Gastroesophageal sphincter (tissue), 4 donors: ENCODE measurements at regions not wholly inside any gene's neighbourhood (a gene's known extent, or its start where the extent isn't known, plus 50 kb on each side); places are given as distances from the start of the nearest gene placed in this dataset.

Experiments
- ATAC-seq: fragments of 150-250 bp; one replicate; pipeline ENCODE4 v1.9.1; 2016; ENCODE audit warnings: mild to moderate bottlenecking, moderate library complexity
- H3K27ac ChIP-seq, 4 donors: fragments of 200-600 bp; sonication (generic) in 3 of 4; 1 replicate in 3 of 4; 2 replicates in 1 of 4; pipeline ENCODE4 v1.5.1; 2016 to 2019
- H3K27me3 ChIP-seq: fragments of 200-600 bp; sonication (generic); one replicate; pipeline ENCODE4 v1.5.1; 2019
- H3K36me3 ChIP-seq, 2 donors: fragments of 200-600 bp; sonication (generic); one replicate each; pipeline ENCODE4 v1.5.1; 2019; ENCODE audit warnings: control low read depth in 1 of 2
- H3K4me1 ChIP-seq, 3 donors: fragments of 200-600 bp; sonication (generic); 1 replicate in 2 of 3; 2 replicates in 1 of 3; pipeline ENCODE4 v1.5.1; 2016 to 2019; ENCODE audit warnings: control low read depth in 2 of 3
- H3K4me3 ChIP-seq, 2 donors: fragments of 200-600 bp; sonication (generic); one replicate each; pipeline ENCODE4 v1.5.1; 2019; ENCODE audit warnings: mild to moderate bottlenecking in 1 of 2, moderate library complexity in 1 of 2
- H3K9me3 ChIP-seq, 3 donors: fragments of 200-600 bp; sonication (generic); one replicate each; pipeline ENCODE4 v1.5.1; 2017 to 2019; ENCODE audit warnings: control low read depth in 2 of 3
- EP300 ChIP-seq: sonication (generic); formaldehyde crosslinking; IDR thresholded peaks from one replicate; pipeline ENCODE4 v1.6.1; 2017; ENCODE audit warnings: antibody characterized with exemption, mild to moderate bottlenecking
- POLR2A ChIP-seq, 2 donors: fragments of 450-650 bp; IDR thresholded peaks; one replicate each; pipeline ENCODE4 v1.6.1; 2017; ENCODE audit warnings: antibody characterized with exemption in 2 of 2, mild to moderate bottlenecking in 2 of 2, moderate library complexity in 1 of 2
- POLR2AphosphoS5 ChIP-seq: sonication (generic); formaldehyde crosslinking; IDR thresholded peaks from one replicate; pipeline ENCODE4 v1.6.1; 2017; ENCODE audit warnings: antibody characterized with exemption
- WGBS, 2 donors: methylation state at CpG; one replicate each; pipeline ENCODE4 v1.1.5; 2018; ENCODE audit warnings: low coverage in 1 of 2; 5-methylcytosine and 5-hydroxymethylcytosine counted together
- TF ChIP-seq, protein P1 (sequence below), 4 experiments: fragments of 200-600 bp in 2 of 4; fragments of 450-650 bp in 2 of 4; sonication (generic) in 1 of 4; IDR thresholded peaks; one replicate each; pipeline ENCODE4 v1.5.1; 2017 to 2019; ENCODE audit warnings: antibody characterized with exemption in 4 of 4, mild to moderate bottlenecking in 2 of 4, moderate library complexity in 2 of 4

GRCh38 chr5:51990661-51991180 is 607.5 kb downstream of the ISL1 start:
- ATAC-seq = no peak
- no peak for TF ChIP-seq POLR2AphosphoS5
- TF ChIP-seq, protein P1, sequence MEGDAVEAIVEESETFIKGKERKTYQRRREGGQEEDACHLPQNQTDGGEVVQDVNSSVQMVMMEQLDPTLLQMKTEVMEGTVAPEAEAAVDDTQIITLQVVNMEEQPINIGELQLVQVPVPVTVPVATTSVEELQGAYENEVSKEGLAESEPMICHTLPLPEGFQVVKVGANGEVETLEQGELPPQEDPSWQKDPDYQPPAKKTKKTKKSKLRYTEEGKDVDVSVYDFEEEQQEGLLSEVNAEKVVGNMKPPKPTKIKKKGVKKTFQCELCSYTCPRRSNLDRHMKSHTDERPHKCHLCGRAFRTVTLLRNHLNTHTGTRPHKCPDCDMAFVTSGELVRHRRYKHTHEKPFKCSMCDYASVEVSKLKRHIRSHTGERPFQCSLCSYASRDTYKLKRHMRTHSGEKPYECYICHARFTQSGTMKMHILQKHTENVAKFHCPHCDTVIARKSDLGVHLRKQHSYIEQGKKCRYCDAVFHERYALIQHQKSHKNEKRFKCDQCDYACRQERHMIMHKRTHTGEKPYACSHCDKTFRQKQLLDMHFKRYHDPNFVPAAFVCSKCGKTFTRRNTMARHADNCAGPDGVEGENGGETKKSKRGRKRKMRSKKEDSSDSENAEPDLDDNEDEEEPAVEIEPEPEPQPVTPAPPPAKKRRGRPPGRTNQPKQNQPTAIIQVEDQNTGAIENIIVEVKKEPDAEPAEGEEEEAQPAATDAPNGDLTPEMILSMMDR (IDR thresholded peaks at IDR 0.05) = no peak
- no peak for TF ChIP-seq POLR2A (IDR thresholded peaks at IDR 0.05)
- TF ChIP-seq EP300 = no peak
- H3K36me3 ChIP-seq = no peaks in the 10 kb centered on the region
- H3K27me3 ChIP-seq = no peaks in the 10 kb centered on the region
- 30 to 47% methylated on average over 1 of the region's 1 CpG for WGBS, 2 donors
- H3K4me3 ChIP-seq = no peak overlapping the region
- H3K27ac ChIP-seq = no peak overlapping the region
- H3K9me3 ChIP-seq = no peaks in the 10 kb centered on the region
- H3K4me1 ChIP-seq = no peaks in the 10 kb centered on the region

DNA sequence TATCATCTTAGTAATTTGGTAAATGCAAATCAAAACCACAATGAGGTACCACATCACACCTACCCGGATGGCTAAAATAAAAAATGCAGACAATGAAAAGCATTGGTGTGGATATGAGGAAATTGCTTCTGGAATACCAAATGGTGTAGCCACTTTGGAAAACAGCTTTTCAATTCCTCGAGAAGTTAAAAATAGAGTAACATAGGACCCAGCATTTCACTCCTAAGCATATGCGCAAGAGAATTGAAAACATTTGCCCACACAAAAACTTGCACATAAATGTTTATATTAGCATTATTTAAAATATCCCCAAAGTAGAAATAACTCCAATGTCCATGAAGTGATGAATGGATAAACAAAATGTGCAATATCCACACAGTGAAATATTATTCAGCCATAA is 608.7 kb downstream of the ISL1 start:
- H3K36me3 ChIP-seq = no peaks in the 10 kb centered on the region
- ATAC-seq = no peak
- H3K4me1 ChIP-seq = no peaks in the 10 kb centered on the region
- 85 to 93% methylated on average over 3 of the region's 3 CpGs for WGBS, 2 donors
- no peak overlapping the region for H3K27ac ChIP-seq
- no peak overlapping the region for H3K4me3 ChIP-seq
- TF ChIP-seq POLR2AphosphoS5 (no peak), EP300 (no peak), POLR2A (IDR thresholded peaks at IDR 0.05) (no peak)
- TF ChIP-seq, protein P1 (IDR thresholded peaks at IDR 0.05) = no peak
- no peaks in the 10 kb centered on the region for H3K9me3 ChIP-seq
- H3K27me3 ChIP-seq = no peaks in the 10 kb centered on the region

- H3K36me3 ChIP-seq = no peaks in the 10 kb centered on the region
- no peak overlapping the region for H3K27ac ChIP-seq
- H3K4me1 ChIP-seq = no peaks in the 10 kb centered on the region
- ATAC-seq = no peak
- no peak overlapping the region for H3K4me3 ChIP-seq
- TF ChIP-seq EP300 (no peak), POLR2AphosphoS5 (no peak), POLR2A (IDR thresholded peaks at IDR 0.05) (no peak)
- TF ChIP-seq, protein P1 (IDR thresholded peaks at IDR 0.05) = no peak
- H3K27me3 ChIP-seq = no peaks in the 10 kb centered on the region
- 90 to 91% methylated on average over 5 of the region's 5 CpGs for WGBS, 2 donors
- H3K9me3 ChIP-seq = no peaks in the 10 kb centered on the region
These were observed 612.6 kb downstream of the ISL1 start for GRCh38 chr5:51995773-51996306.

DNA sequence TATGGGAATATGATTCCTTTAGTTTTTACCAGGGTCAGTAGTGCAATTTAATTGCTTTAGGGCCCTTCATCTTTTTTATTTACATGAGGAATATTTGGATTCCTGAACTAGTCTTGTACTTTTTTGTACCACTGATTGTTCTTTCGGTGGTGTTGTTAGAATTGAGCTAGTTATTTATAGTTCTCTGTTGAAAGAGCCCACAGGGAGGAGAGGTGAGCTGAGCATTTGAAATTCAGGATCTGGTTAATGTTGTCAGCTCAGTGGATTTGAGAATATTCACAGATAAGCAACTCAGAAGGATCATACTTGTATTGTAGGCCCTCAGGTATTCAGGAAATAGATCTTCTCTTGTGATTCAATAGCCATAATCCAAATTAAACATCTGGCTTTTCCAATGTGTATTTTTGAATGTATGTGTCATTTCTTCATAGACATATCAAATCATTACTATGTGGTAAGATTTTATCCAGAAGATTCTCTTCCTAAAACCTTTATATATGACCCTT is 613.2 kb downstream of the ISL1 start:
- no peak for TF ChIP-seq EP300
- TF ChIP-seq POLR2A (IDR thresholded peaks at IDR 0.05) = no peak
- TF ChIP-seq POLR2AphosphoS5 = no peak
- TF ChIP-seq, protein P1 (IDR thresholded peaks at IDR 0.05) = no peak
- H3K4me1 ChIP-seq = no peaks in the 10 kb centered on the region
- H3K9me3 ChIP-seq = no peaks in the 10 kb centered on the region
- H3K36me3 ChIP-seq = no peaks in the 10 kb centered on the region
- H3K27ac ChIP-seq = no peak overlapping the region
- 21 to 33% methylated on average over 1 of the region's 1 CpG for WGBS, 2 donors
- no peak for ATAC-seq
- H3K4me3 ChIP-seq = no peak overlapping the region
- H3K27me3 ChIP-seq = no peaks in the 10 kb centered on the region

GRCh38 chr5:51997500-51997899 is 614.3 kb downstream of the ISL1 start:
- H3K4me3 ChIP-seq = no peak overlapping the region
- no peak overlapping the region for H3K27ac ChIP-seq
- TF ChIP-seq EP300 (no peak), POLR2AphosphoS5 (no peak), POLR2A (IDR thresholded peaks at IDR 0.05) (no peak)
- TF ChIP-seq, protein P1 (IDR thresholded peaks at IDR 0.05) = no peak
- H3K27me3 ChIP-seq = no peaks in the 10 kb centered on the region
- no peak for ATAC-seq
- H3K9me3 ChIP-seq = no peaks in the 10 kb centered on the region
- H3K4me1 ChIP-seq = no peaks in the 10 kb centered on the region
- H3K36me3 ChIP-seq = no peaks in the 10 kb centered on the region
